H1 (cell line): ENCODE measurements at regions not wholly inside any gene's neighbourhood (a gene's known extent, or its start where the extent isn't known, plus 50 kb on each side); places are given as distances from the start of the nearest gene placed in this dataset.

Experiments used
- USF2 ChIP-seq: IDR thresholded peaks from 2 replicates; pipeline ENCODE4 v1.6.1; 2011; ENCODE audit warnings: low read length, improper control_type of control experiment
- TF ChIP-seq, protein P1 (sequence below): fragments of 300-600 bp; sonication (generic); IDR thresholded peaks from 2 replicates; pipeline ENCODE4 v1.7.1; 2012; ENCODE audit warnings: low read length, moderate library complexity, mild to moderate bottlenecking, inconsistent platforms; ENCODE audit not compliant: insufficient replicate concordance

GRCh38 chr3:168939651-168940238, 723.8 kb downstream of the MECOM start (continued):
- TF ChIP-seq, protein P1, sequence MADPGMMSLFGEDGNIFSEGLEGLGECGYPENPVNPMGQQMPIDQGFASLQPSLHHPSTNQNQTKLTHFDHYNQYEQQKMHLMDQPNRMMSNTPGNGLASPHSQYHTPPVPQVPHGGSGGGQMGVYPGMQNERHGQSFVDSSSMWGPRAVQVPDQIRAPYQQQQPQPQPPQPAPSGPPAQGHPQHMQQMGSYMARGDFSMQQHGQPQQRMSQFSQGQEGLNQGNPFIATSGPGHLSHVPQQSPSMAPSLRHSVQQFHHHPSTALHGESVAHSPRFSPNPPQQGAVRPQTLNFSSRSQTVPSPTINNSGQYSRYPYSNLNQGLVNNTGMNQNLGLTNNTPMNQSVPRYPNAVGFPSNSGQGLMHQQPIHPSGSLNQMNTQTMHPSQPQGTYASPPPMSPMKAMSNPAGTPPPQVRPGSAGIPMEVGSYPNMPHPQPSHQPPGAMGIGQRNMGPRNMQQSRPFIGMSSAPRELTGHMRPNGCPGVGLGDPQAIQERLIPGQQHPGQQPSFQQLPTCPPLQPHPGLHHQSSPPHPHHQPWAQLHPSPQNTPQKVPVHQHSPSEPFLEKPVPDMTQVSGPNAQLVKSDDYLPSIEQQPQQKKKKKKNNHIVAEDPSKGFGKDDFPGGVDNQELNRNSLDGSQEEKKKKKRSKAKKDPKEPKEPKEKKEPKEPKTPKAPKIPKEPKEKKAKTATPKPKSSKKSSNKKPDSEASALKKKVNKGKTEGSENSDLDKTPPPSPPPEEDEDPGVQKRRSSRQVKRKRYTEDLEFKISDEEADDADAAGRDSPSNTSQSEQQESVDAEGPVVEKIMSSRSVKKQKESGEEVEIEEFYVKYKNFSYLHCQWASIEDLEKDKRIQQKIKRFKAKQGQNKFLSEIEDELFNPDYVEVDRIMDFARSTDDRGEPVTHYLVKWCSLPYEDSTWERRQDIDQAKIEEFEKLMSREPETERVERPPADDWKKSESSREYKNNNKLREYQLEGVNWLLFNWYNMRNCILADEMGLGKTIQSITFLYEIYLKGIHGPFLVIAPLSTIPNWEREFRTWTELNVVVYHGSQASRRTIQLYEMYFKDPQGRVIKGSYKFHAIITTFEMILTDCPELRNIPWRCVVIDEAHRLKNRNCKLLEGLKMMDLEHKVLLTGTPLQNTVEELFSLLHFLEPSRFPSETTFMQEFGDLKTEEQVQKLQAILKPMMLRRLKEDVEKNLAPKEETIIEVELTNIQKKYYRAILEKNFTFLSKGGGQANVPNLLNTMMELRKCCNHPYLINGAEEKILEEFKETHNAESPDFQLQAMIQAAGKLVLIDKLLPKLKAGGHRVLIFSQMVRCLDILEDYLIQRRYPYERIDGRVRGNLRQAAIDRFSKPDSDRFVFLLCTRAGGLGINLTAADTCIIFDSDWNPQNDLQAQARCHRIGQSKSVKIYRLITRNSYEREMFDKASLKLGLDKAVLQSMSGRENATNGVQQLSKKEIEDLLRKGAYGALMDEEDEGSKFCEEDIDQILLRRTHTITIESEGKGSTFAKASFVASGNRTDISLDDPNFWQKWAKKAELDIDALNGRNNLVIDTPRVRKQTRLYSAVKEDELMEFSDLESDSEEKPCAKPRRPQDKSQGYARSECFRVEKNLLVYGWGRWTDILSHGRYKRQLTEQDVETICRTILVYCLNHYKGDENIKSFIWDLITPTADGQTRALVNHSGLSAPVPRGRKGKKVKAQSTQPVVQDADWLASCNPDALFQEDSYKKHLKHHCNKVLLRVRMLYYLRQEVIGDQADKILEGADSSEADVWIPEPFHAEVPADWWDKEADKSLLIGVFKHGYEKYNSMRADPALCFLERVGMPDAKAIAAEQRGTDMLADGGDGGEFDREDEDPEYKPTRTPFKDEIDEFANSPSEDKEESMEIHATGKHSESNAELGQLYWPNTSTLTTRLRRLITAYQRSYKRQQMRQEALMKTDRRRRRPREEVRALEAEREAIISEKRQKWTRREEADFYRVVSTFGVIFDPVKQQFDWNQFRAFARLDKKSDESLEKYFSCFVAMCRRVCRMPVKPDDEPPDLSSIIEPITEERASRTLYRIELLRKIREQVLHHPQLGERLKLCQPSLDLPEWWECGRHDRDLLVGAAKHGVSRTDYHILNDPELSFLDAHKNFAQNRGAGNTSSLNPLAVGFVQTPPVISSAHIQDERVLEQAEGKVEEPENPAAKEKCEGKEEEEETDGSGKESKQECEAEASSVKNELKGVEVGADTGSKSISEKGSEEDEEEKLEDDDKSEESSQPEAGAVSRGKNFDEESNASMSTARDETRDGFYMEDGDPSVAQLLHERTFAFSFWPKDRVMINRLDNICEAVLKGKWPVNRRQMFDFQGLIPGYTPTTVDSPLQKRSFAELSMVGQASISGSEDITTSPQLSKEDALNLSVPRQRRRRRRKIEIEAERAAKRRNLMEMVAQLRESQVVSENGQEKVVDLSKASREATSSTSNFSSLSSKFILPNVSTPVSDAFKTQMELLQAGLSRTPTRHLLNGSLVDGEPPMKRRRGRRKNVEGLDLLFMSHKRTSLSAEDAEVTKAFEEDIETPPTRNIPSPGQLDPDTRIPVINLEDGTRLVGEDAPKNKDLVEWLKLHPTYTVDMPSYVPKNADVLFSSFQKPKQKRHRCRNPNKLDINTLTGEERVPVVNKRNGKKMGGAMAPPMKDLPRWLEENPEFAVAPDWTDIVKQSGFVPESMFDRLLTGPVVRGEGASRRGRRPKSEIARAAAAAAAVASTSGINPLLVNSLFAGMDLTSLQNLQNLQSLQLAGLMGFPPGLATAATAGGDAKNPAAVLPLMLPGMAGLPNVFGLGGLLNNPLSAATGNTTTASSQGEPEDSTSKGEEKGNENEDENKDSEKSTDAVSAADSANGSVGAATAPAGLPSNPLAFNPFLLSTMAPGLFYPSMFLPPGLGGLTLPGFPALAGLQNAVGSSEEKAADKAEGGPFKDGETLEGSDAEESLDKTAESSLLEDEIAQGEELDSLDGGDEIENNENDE: no peak
- TF ChIP-seq USF2: no peak
